Heart right ventricle (tissue), 16 donors: ENCODE measurements at regions not wholly inside any gene's neighbourhood (a gene's known extent, or its start where the extent isn't known, plus 50 kb on each side); places are given as distances from the start of the nearest gene placed in this dataset.

ENCODE experiments used
- ATAC-seq, 8 donors: fragments of 200-7000 bp; cut with Tn5 transposase; one replicate each; pipeline ENCODE4 v1.9.1; 2020; ENCODE audit warnings: mild to moderate bottlenecking in 8 of 8, moderate library complexity in 8 of 8, moderate number of reproducible peaks in 1 of 8
- DNase-seq, 2 donors: peaks; one replicate each; pipeline ENCODE4 v3.0.0-alpha.2; 2020
- H3K27ac ChIP-seq, 10 donors: fragments of 200-600 bp; sonication (generic) in 2 of 10; one replicate each; pipeline versions ENCODE4 v1.5.0 to v1.8.0; 2020 to 2022; ENCODE audit warnings: mild to moderate bottlenecking in 3 of 10
- H3K27me3 ChIP-seq, 7 donors: fragments of 200-600 bp; one replicate each; pipeline ENCODE4 v1.8.0; 2021 to 2022; ENCODE audit warnings: mild to moderate bottlenecking in 2 of 7
- H3K36me3 ChIP-seq, 9 donors: fragments of 200-600 bp; sonication (generic) in 1 of 9; one replicate each; pipeline versions ENCODE4 v1.5.0 to v1.8.0; 2020 to 2022; ENCODE audit warnings: mild to moderate bottlenecking in 2 of 9
- H3K4me1 ChIP-seq, 9 donors: fragments of 200-600 bp; sonication (generic) in 1 of 9; one replicate each; pipeline versions ENCODE4 v1.5.0 to v1.8.0; 2020 to 2022; ENCODE audit warnings: mild to moderate bottlenecking in 4 of 9
- H3K4me3 ChIP-seq, 10 donors: fragments of 200-600 bp; sonication (generic) in 2 of 10; one replicate each; pipeline versions ENCODE4 v1.5.0 to v1.8.0; 2020 to 2022; ENCODE audit warnings: mild to moderate bottlenecking in 7 of 10, moderate library complexity in 2 of 10
- H3K9me3 ChIP-seq, 11 donors: fragments of 200-600 bp in 10 of 11; sonication (generic) in 2 of 11; one replicate each; pipeline versions ENCODE4 v1.5.0 to v1.8.0; 2013 to 2022; ENCODE audit warnings: mild to moderate bottlenecking in 2 of 11, control low read depth in 1 of 11, moderate library complexity in 1 of 11
- CTCF ChIP-seq, 9 donors: fragments of 200-600 bp; sonication (generic) in 2 of 9; IDR thresholded peaks; one replicate each; pipeline versions ENCODE4 v1.5.0 to v1.8.0; 2021 to 2022; ENCODE audit warnings: antibody characterized with exemption in 9 of 9, mild to moderate bottlenecking in 5 of 9, moderate library complexity in 1 of 9
- WGBS, 2 donors: extraction: QIAGEN DNeasy Blood & Tissue Kit; methylation state at CpG; one replicate each; pipeline ENCODE4 v1.1.7; 2013; ENCODE audit warnings: inconsistent platforms in 1 of 2; 5-methylcytosine and 5-hydroxymethylcytosine counted together
- intact Hi-C, 10 donors: fragments of 100-400 bp; cut with DNase I; formaldehyde crosslinking; loops; one replicate each; pipeline versions ENCODE4 v1.11.1 to v1.14.2; 2022
- donor health status: Arrhythmogenic right ventricular cardiomyopathy.
- donor health status: ischemic (EF 13 %, LVEDD 7.1; RV severe dilation, severe dysfunction).
- donor health status: healthy with polysubstance abuse.
- donor health status: DM: no; HTN: yes; CAD: no.
- donor health status: DM: no; HTN: no; CAD: no.
- donor health status: ischemic (EF 25% LVEDD 6.9; RV normal size, moderate dysfunction).
- donor health status: ischemic (EF 25% LVEDD 5.7; RV mildly dilated, moderate dysfunction).
- donor health status: healthy.
- donor health status: DM: yes; HTN: yes; CAD: no.
- donor health status: Ischemic cardiomyopathy.
- donor health status: ischemic (EF 35%, LVEDD 5.7; RV mildly dilated, moderate dysfunction).
- donor health status: nonischemic (EF 11% LVEDD 7.7; RV severe dilation, severe dysfunction).
- donor health status: DM: yes; HTN: yes; CAD: no.
- donor health status: PGD.
- donor health status: ischemic (EF 29% LVEDD 5.4; RV normal size, mild dysfunction).
- donor health status: nonischemic (EF 23%, LVEDD 6.1; RV moderate dilation, normal function).

DNA sequence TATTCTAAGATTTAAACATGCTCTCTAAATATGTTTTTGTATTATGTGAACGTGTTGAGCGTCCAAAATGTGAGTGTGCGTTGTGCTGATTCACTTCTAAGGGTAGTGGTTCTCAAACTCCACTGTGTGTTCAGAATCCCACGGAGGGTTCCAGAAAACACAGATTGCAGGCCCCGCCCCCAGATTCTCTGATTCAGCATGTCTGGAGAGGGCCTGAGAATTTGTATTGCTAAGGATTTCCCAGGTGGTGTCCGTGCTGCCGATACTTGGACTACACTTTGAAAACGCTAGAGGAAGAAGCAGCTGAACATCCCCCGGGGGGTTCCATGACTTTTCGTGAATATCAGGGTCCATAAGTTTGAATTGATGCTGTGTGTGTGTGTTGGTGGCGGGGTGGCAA, 1043.2 kb upstream of the WWC1 start:
- H3K27ac ChIP-seq: no peak overlapping the region
- no peaks in the 10 kb centered on the region for H3K27me3 ChIP-seq
- intact Hi-C loops: no loop called here
- no peaks in the 10 kb centered on the region for H3K4me1 ChIP-seq
- no peak for ATAC-seq
- H3K36me3 ChIP-seq: no peaks in the 10 kb centered on the region
- no peak for TF ChIP-seq CTCF (IDR thresholded peaks at IDR 0.05)
- H3K9me3 ChIP-seq: no peaks in the 10 kb centered on the region
- WGBS, 2 donors: 79 to 83% methylated on average over 11 of the region's 11 CpGs
- no peak overlapping the region for H3K4me3 ChIP-seq
- no peak for DNase-seq

- 83 to 86% methylated on average over 4 of the region's 4 CpGs for WGBS, 2 donors
- Histone ChIP-seq H3K4me1 (no peaks in the 10 kb centered on the region), H3K27ac (no peak overlapping the region), H3K9me3 (no peaks in the 10 kb centered on the region), H3K4me3 (no peak overlapping the region), H3K36me3 (no peaks in the 10 kb centered on the region), H3K27me3 (no peaks in the 10 kb centered on the region)
- TF ChIP-seq CTCF (IDR thresholded peaks at IDR 0.05): no peak
- DNase-seq (no peak), ATAC-seq (no peak)
- intact Hi-C loops: no loop called here
Observed at GRCh38 chr5:167250996-167251395, 1040.4 kb upstream of the WWC1 start.

- no peaks in the 10 kb centered on the region for H3K9me3 ChIP-seq
- H3K27me3 ChIP-seq: no peaks in the 10 kb centered on the region
- no peak for TF ChIP-seq CTCF (IDR thresholded peaks at IDR 0.05)
- intact Hi-C loops: no loop called here
- H3K4me1 ChIP-seq: no peaks in the 10 kb centered on the region
- ATAC-seq (no peak), DNase-seq (no peak)
- H3K4me3 ChIP-seq: no peak overlapping the region
- WGBS, 2 donors: 82 to 90% methylated on average over 3 of the region's 3 CpGs
- H3K36me3 ChIP-seq: no peaks in the 10 kb centered on the region
- H3K27ac ChIP-seq: no peak overlapping the region
Observed at GRCh38 chr5:167254132-167254531, 1037.3 kb upstream of the WWC1 start.

- whole genome bisulfite sequencing, 2 donors: 83 to 86% methylated on average over 2 of the region's 2 CpGs
- intact Hi-C loops: no loop called here
- DNase-seq (no peak), ATAC-seq (no peak)
- Histone ChIP-seq H3K9me3 (no peaks in the 10 kb centered on the region), H3K4me3 (no peak overlapping the region), H3K27me3 (no peaks in the 10 kb centered on the region), H3K27ac (no peak overlapping the region), H3K36me3 (no peaks in the 10 kb centered on the region), H3K4me1 (no peaks in the 10 kb centered on the region)
- TF ChIP-seq CTCF (IDR thresholded peaks at IDR 0.05): no peak
Observed at GRCh38 chr5:167255926-167256325, 1035.5 kb upstream of the WWC1 start.

DNA sequence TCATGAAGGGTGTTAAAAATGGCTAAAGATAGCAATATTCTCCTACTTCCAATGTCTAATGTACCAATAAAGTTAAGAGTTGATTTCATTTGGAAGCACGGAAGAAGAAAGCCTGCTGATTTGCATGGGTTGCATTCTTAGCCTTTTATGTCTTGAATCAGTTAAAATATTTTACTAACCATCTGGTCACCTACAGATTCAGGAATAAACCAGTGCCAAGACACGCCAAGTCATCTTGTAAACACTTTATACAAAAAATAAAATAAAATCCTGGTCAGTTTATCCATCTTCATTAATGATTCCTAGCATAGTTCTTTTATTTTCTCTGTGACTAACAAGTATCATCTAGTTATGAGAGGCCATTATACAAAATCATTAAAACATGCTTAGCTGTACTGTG, 1031.6 kb upstream of the WWC1 start:
- TF ChIP-seq CTCF (IDR thresholded peaks at IDR 0.05): no peak
- no peak for DNase-seq
- Histone ChIP-seq H3K9me3 (peaks cover 0 to 3% (median 0%) of the 10 kb centered on the region in 11 donors), H3K4me1 (no peaks in the 10 kb centered on the region), H3K4me3 (no peak overlapping the region), H3K36me3 (no peaks in the 10 kb centered on the region), H3K27me3 (no peaks in the 10 kb centered on the region), H3K27ac (no peak overlapping the region)
- no peak for ATAC-seq
- WGBS, 2 donors: 72% methylated on average over 2 of the region's 2 CpGs
- intact Hi-C loops: no loop called here
